ENCODE measurements at regions not wholly inside any gene's neighbourhood (a gene's known extent, or its start where the extent isn't known, plus 50 kb on each side); places are given as distances from the start of the nearest gene placed in this dataset.

- DNase-seq (ENCODE audit: low read depth) = no peak
- no peak for TF ChIP-seq CTCF (IDR thresholded peaks at IDR 0.05; ENCODE audit: insufficient read depth, low read depth, low read length)
- H3K4me3 ChIP-seq (ENCODE audit: low read depth, low read length) = no peak overlapping the region
Measured at GRCh38 chr4:101458473-101458872, 111.1 kb upstream of the PPP3CA start.

GRCh38 chr4:101451086-101451485, 103.8 kb upstream of the PPP3CA start:
- TF ChIP-seq CTCF (IDR thresholded peaks at IDR 0.05; ENCODE audit: insufficient read depth, low read depth, low read length) = no peak
- DNase-seq (ENCODE audit: low read depth) = no peak
- H3K4me3 ChIP-seq (ENCODE audit: low read depth, low read length) = no peak overlapping the region

- H3K4me3 ChIP-seq (ENCODE audit: low read depth, low read length) = no peak overlapping the region
- TF ChIP-seq CTCF (IDR thresholded peaks at IDR 0.05; ENCODE audit: insufficient read depth, low read depth, low read length) = no peak
- no peak for DNase-seq (ENCODE audit: low read depth)
Measured at GRCh38 chr4:101441446-101441845, 94.1 kb upstream of the PPP3CA start.

GRCh38 chr4:101439926-101440325, 92.6 kb upstream of the PPP3CA start:
- no peak for TF ChIP-seq CTCF (IDR thresholded peaks at IDR 0.05; ENCODE audit: insufficient read depth, low read depth, low read length)
- DNase-seq (ENCODE audit: low read depth) = peak; percentile 5
- no peak overlapping the region for H3K4me3 ChIP-seq (ENCODE audit: low read depth, low read length)

- no peak overlapping the region for H3K4me3 ChIP-seq (ENCODE audit: low read depth, low read length)
- DNase-seq (ENCODE audit: low read depth) = no peak
- no peak for TF ChIP-seq CTCF (IDR thresholded peaks at IDR 0.05; ENCODE audit: insufficient read depth, low read depth, low read length)
Measured at GRCh38 chr4:101421386-101421785, 74.1 kb upstream of the PPP3CA start.

- DNase-seq (ENCODE audit: low read depth) = no peak
- H3K4me3 ChIP-seq (ENCODE audit: low read depth, low read length) = no peak overlapping the region
- TF ChIP-seq CTCF (IDR thresholded peaks at IDR 0.05; ENCODE audit: insufficient read depth, low read depth, low read length) = no peak
Measured at GRCh38 chr4:101420661-101421060, 73.3 kb upstream of the PPP3CA start.

GRCh38 chr4:101419336-101420135, 72.2 kb upstream of the PPP3CA start:
- no peak overlapping the region for H3K4me3 ChIP-seq (ENCODE audit: low read depth, low read length)
- TF ChIP-seq CTCF (IDR thresholded peaks at IDR 0.05; ENCODE audit: insufficient read depth, low read depth, low read length) = no peak
- peak; percentile 64 for DNase-seq (ENCODE audit: low read depth)
